ENCODE measurements at regions not wholly inside any gene's neighbourhood (a gene's known extent, or its start where the extent isn't known, plus 50 kb on each side); places are given as distances from the start of the nearest gene placed in this dataset.

DNA sequence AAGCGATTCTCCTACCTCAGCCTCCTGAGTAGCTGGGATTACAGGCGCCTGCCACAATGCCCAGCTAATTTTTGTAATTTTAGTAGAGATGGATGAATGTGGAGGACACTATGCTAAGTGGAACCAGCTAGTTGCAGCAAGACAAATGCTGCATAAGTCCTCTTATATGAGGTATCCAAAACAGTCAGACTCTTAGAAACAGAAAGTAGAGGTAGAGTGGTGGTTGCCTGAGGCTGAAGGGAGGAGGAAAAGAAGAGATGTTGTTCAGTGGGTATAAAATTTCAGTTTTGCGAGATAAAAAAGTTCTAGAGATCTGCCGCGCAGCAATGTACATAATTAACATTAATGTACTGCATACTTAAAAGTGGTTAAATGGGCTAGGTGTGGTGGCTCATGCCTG lies 145.3 kb upstream of the SPRED2 start (continued):
- TF ChIP-seq CHD7 (IDR thresholded peaks at IDR 0.05; ENCODE audit: insufficient replicate concordance, low read length) = no peak
